GM12891 (cell line): ENCODE measurements at regions not wholly inside any gene's neighbourhood (a gene's known extent, or its start where the extent isn't known, plus 50 kb on each side); places are given as distances from the start of the nearest gene placed in this dataset.

Source experiments
- POLR2A ChIP-seq: IDR thresholded peaks from 2 replicates; pipeline ENCODE4 v1.6.1; 2011; ENCODE audit warnings: low read depth, low read length, control low read depth
- POLR2AphosphoS5 ChIP-seq: IDR thresholded peaks from 2 replicates; pipeline ENCODE4 v1.6.1; 2011; ENCODE audit warnings: low read depth, low read length, control low read depth
- SPI1 ChIP-seq: IDR thresholded peaks from 2 replicates; pipeline ENCODE4 v1.6.1; 2011; ENCODE audit warnings: low read depth, low read length, control low read depth
- TAF1 ChIP-seq: IDR thresholded peaks from 2 replicates; pipeline ENCODE4 v1.6.1; 2011; ENCODE audit warnings: low read depth, low read length, control low read depth

GRCh38 chr6:140108167-140108566 lies 733.7 kb upstream of the CITED2 start:
- no peak for TF ChIP-seq POLR2AphosphoS5
- TF ChIP-seq TAF1, result no peak
- TF ChIP-seq POLR2A, result no peak
- TF ChIP-seq SPI1, result no peak
